Adrenal gland (tissue), 9 donors: ENCODE measurements at regions not wholly inside any gene's neighbourhood (a gene's known extent, or its start where the extent isn't known, plus 50 kb on each side); places are given as distances from the start of the nearest gene placed in this dataset.
A peak's percentile ranks its signal among the peaks of the same experiment; 100 is the strongest.

Experiments
- DNase-seq, 7 donors: peaks; one replicate each; pipeline ENCODE4 v3.0.0-alpha.2; 2019 to 2020
- H3K27ac ChIP-seq, 5 donors: fragments of 200-600 bp; sonication (generic) in 4 of 5; 1 replicate in 3 of 5; 2 replicates in 2 of 5; pipeline versions ENCODE4 v1.5.1 to v1.8.0; 2016 to 2020; ENCODE audit warnings: mild to moderate bottlenecking in 1 of 5
- H3K27me3 ChIP-seq: fragments of 200-600 bp; 2 replicates; pipeline ENCODE4 v1.8.0; 2021
- H3K36me3 ChIP-seq, 2 donors: fragments of 200-600 bp; replicated peaks in 1 of 2; 1 replicate in 1 of 2; 2 replicates in 1 of 2; pipeline versions ENCODE4 v1.5.1 to v1.8.0; 2018 to 2022
- H3K4me1 ChIP-seq, 2 donors: fragments of 200-600 bp; replicated peaks in 1 of 2; 1 replicate in 1 of 2; 2 replicates in 1 of 2; pipeline versions ENCODE4 v1.5.1 to v1.8.0; 2018 to 2021
- H3K4me3 ChIP-seq, 4 donors: fragments of 200-600 bp; sonication (generic) in 3 of 4; one replicate each; pipeline ENCODE4 v1.5.1; 2016 to 2018
- H3K9me3 ChIP-seq, 3 donors: fragments of 200-600 bp; sonication (generic) in 1 of 3; replicated peaks in 1 of 3; 1 replicate in 2 of 3; 2 replicates in 1 of 3; pipeline versions ENCODE4 v1.5.1 to v1.8.0; 2016 to 2021
- POLR2A ChIP-seq, 2 donors: fragments of 450-650 bp; IDR thresholded peaks; one replicate each; pipeline ENCODE4 v1.6.1; 2017; ENCODE audit warnings: antibody characterized with exemption in 2 of 2, mild to moderate bottlenecking in 2 of 2, moderate library complexity in 1 of 2
- WGBS, 4 donors: extraction: QIAGEN DNeasy Blood & Tissue Kit in 2 of 4; methylation state at CpG; one replicate each; pipeline versions ENCODE4 v1.1.5 to v1.1.7; 2013 to 2017; 5-methylcytosine and 5-hydroxymethylcytosine counted together
- intact Hi-C, 2 donors: fragments of 100-400 bp; cut with DNase I; formaldehyde crosslinking; loops; one replicate each; pipeline versions ENCODE4 v1.14.1 to v1.15.0; 2022 to 2023
- TF ChIP-seq, protein P1 (sequence below), 6 experiments: fragments of 450-650 bp in 4 of 6; fragments of 200-600 bp in 2 of 6; sonication (generic) in 1 of 6; IDR thresholded peaks; 1 replicate in 5 of 6; 2 replicates in 1 of 6; pipeline versions ENCODE4 v1.5.1 to v1.8.0; 2016 to 2021; ENCODE audit warnings: antibody characterized with exemption in 6 of 6, mild to moderate bottlenecking in 2 of 6, moderate library complexity in 1 of 6
- donor health status: healthy with polysubstance abuse.
- donor health status: Bipolar disorder and iron deficiency.
- donor health status: DM: yes; HTN: yes; CAD: no.
- donor health status: DM: no; HTN: no; CAD: no.
- donor health status: DM: no; HTN: no; CAD: no.

DNA sequence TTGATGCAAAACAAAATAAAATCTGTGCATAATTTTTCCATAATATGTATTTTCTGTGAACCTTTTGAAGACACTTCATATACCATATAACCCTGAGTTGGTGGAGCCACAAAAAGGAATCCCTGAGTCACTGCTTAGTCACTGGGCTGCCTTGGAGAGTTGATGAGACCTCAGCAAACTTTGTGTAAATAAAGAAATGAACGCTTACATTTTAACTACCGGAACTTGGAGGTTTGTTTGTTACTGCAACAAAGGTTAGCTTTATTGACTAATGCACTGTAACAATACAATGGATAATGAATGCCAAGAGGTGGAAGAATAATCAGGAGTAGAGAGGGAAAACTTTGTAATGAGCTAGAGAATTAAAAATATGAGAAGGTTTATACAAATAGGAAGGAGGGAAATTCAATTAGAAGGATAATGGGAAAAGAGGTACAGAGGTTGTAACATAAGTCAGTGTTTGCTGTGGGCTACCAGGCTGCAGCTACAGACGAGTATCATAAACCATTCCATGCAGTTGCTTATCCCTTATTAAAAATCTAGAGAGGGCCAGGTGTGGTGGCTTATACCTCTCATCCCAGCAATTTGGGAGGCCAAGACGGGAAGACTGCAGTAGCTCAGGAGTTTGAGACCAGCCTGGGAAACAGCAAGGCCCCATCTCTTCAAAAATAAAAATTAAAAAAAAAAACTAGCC is 1042.1 kb downstream of the TYW1 start:
- no peaks in the 10 kb centered on the region for H3K4me1 ChIP-seq
- 59 to 67% (median 62%) methylated on average over 4 of the region's 4 CpGs for WGBS, 4 donors
- no peaks in the 10 kb centered on the region for H3K9me3 ChIP-seq
- no peaks in the 10 kb centered on the region for H3K27me3 ChIP-seq
- H3K36me3 ChIP-seq = no peaks in the 10 kb centered on the region
- no peak overlapping the region for H3K27ac ChIP-seq
- no peak overlapping the region for H3K4me3 ChIP-seq
- no peak for TF ChIP-seq POLR2A (IDR thresholded peaks at IDR 0.05)
- TF ChIP-seq, protein P1, sequence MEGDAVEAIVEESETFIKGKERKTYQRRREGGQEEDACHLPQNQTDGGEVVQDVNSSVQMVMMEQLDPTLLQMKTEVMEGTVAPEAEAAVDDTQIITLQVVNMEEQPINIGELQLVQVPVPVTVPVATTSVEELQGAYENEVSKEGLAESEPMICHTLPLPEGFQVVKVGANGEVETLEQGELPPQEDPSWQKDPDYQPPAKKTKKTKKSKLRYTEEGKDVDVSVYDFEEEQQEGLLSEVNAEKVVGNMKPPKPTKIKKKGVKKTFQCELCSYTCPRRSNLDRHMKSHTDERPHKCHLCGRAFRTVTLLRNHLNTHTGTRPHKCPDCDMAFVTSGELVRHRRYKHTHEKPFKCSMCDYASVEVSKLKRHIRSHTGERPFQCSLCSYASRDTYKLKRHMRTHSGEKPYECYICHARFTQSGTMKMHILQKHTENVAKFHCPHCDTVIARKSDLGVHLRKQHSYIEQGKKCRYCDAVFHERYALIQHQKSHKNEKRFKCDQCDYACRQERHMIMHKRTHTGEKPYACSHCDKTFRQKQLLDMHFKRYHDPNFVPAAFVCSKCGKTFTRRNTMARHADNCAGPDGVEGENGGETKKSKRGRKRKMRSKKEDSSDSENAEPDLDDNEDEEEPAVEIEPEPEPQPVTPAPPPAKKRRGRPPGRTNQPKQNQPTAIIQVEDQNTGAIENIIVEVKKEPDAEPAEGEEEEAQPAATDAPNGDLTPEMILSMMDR (IDR thresholded peaks at IDR 0.05) = no peak
- intact Hi-C loops = no loop called here
- DNase-seq = peak in 4 of 7 donors; percentile 20 to 53 (median 30)

DNA sequence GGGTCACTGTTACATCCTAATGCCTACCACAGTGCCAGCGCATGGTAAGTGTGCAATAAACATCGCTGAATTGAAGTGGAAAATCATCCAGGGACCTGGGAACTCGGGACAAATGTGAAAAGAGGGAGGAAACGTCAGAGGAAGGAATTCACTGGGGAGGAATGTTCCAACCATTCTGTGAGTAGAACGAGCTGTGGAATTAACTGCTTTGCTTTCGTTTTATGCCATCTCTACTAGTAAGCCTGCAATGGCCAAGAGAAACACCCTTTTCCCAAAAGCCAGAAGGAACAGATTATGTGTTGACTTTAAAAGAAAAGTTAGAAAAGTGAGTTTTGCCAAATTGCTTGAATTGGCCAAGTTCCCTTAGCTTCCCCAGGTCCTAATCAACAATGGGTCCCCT is 1044.9 kb downstream of the TYW1 start:
- Histone ChIP-seq H3K36me3 (no peaks in the 10 kb centered on the region), H3K4me3 (no peak overlapping the region), H3K27me3 (no peaks in the 10 kb centered on the region), H3K27ac (no peak overlapping the region), H3K9me3 (no peaks in the 10 kb centered on the region), H3K4me1 (no peaks in the 10 kb centered on the region)
- no peak for DNase-seq
- 66 to 77% (median 70%) methylated on average over 6 of the region's 6 CpGs for WGBS, 4 donors
- intact Hi-C loops = no loop called here
- TF ChIP-seq, protein P1 (IDR thresholded peaks at IDR 0.05) = no peak
- TF ChIP-seq POLR2A (IDR thresholded peaks at IDR 0.05) = no peak

DNA sequence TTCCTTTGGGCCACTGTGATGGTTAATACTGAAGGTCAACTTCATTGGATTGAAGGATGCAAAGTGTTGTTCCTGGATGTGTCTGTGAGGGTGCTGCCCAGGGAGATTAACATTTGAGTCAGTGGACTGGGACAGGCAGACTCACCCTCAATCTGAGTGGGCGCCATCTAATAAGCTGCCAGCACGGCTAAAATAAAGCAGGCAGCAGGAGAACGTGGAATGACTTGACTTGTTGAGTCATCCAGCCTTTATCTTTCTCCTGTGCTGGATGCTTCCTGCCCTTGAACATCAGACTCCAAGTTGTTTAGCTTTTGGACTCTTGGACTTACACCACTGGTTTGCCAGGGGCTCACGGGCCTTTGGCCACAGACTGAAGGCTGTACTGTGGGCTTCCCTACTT is 1046.9 kb downstream of the TYW1 start:
- TF ChIP-seq, protein P1 (IDR thresholded peaks at IDR 0.05) = no peak
- TF ChIP-seq POLR2A (IDR thresholded peaks at IDR 0.05) = no peak
- H3K27me3 ChIP-seq = no peaks in the 10 kb centered on the region
- intact Hi-C loops = no loop called here
- no peaks in the 10 kb centered on the region for H3K36me3 ChIP-seq
- no peaks in the 10 kb centered on the region for H3K9me3 ChIP-seq
- WGBS, 4 donors = 56 to 74% (median 62%) methylated on average over 4 of the region's 4 CpGs
- no peaks in the 10 kb centered on the region for H3K4me1 ChIP-seq
- no peak overlapping the region for H3K4me3 ChIP-seq
- H3K27ac ChIP-seq = no peak overlapping the region
- DNase-seq = peak in 2 of 7 donors; percentile 8 to 21

DNA sequence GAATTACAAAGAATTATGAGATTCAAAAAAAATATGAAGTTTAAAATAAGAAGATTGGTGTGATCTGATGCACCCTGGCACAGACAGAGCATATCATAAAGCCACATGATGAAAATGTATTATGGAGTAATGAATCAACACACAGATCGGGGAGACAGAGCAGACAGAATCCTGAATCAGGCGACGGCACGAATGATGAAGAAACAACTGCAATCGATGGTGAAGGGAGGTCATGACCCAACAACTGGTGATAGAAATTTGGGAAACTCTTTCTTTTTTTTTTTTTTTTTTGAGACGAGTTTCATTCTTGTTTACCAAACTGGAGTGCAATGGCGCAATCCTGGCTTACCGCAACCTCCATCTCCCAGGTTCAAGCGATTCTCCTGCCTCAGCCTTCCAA is 1054.0 kb downstream of the TYW1 start:
- no peak for TF ChIP-seq POLR2A (IDR thresholded peaks at IDR 0.05)
- TF ChIP-seq, protein P1 (IDR thresholded peaks at IDR 0.05) = no peak
- Histone ChIP-seq H3K4me3 (no peak overlapping the region), H3K27ac (no peak overlapping the region), H3K9me3 (no peaks in the 10 kb centered on the region), H3K36me3 (no peaks in the 10 kb centered on the region), H3K4me1 (no peaks in the 10 kb centered on the region), H3K27me3 (no peaks in the 10 kb centered on the region)
- intact Hi-C loops = no loop called here
- no peak for DNase-seq
- 85 to 91% (median 88%) methylated on average over 9 of the region's 9 CpGs for WGBS, 4 donors
